HG02642 (cell line): ENCODE measurements at regions not wholly inside any gene's neighbourhood (a gene's known extent, or its start where the extent isn't known, plus 50 kb on each side); places are given as distances from the start of the nearest gene placed in this dataset.

ENCODE experiments used
- ATAC-seq: cut with Tn5 transposase; IDR thresholded peaks from one replicate; pipeline ENCODE4 v1.9.1; 2021; ENCODE audit warnings: mild to moderate bottlenecking; ENCODE audit not compliant: unreplicated experiment, poor library complexity

DNA sequence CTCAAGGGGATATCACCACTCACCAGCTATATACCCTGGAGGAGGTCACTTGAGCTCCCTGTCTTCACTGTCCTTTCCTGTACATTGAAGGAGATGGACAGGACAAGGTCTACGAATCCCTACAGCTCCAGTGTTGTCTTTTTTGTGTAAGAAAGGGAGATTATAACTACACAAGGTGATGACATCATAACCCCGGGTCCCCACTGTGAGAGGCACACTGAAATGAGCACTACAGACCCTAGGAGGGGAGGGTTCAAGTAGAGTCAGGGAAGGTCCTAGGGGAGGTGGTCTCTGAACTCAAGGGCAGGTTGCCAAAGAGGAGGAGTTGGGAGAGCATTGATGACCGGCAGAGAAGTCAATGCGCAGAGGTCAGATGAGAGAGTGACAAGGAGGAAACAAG is 108.3 kb upstream of the SLC14A2 start:
- no peak for ATAC-seq

- ATAC-seq = no peak
Measured at GRCh38 chr18:45509535-45509934, 105.7 kb upstream of the SLC14A2 start.

DNA sequence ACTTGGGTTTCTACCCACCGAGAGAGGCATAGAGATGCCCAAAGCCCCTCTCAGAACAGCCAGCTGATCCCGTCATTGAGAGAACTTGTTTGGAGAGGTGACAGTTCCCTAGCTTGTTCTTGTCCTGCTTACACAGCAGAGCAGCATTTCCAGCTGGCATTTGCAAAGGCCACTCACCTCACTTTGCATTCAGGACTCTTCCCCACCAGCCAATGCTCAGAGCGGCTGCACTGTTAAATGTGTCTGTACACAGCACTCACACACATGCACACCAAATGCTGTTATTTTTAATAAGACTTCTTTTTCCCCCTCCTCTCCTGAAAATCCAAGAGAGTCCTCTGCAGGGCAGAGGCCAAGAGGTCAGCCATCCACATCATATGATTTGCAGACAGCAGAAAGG is 104.6 kb upstream of the SLC14A2 start:
- no peak for ATAC-seq

DNA sequence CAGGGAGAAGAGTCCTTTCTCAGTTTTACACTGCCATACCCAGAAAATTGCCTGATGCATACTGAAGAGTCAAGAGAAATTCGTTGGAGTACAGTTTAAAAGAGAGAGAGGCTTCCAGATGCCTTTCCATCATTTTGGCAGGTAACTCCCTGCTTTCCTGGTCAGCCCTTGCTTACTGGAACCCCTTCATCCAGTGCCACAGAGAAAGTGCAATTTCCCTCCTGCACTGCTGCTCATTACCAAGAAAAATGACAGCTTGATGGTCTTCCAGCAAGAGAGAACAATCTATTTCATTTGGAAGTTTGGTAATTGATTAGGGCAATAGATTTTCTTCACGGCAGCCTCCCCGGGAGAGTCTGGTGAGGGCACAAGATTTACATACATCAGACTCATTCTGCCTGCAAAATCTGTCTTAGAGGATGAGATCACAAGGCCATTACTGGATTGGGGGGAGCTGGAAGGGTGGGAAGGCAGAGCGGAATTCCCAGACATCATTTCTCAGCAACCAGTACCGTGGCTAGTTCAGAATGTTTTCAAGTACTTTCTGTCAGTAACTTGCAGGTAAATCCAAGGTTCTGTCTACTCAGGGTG is 102.8 kb upstream of the SLC14A2 start:
- no peak for ATAC-seq

GRCh38 chr18:45517181-45517741 is 98.0 kb upstream of the SLC14A2 start:
- ATAC-seq = no peak

DNA sequence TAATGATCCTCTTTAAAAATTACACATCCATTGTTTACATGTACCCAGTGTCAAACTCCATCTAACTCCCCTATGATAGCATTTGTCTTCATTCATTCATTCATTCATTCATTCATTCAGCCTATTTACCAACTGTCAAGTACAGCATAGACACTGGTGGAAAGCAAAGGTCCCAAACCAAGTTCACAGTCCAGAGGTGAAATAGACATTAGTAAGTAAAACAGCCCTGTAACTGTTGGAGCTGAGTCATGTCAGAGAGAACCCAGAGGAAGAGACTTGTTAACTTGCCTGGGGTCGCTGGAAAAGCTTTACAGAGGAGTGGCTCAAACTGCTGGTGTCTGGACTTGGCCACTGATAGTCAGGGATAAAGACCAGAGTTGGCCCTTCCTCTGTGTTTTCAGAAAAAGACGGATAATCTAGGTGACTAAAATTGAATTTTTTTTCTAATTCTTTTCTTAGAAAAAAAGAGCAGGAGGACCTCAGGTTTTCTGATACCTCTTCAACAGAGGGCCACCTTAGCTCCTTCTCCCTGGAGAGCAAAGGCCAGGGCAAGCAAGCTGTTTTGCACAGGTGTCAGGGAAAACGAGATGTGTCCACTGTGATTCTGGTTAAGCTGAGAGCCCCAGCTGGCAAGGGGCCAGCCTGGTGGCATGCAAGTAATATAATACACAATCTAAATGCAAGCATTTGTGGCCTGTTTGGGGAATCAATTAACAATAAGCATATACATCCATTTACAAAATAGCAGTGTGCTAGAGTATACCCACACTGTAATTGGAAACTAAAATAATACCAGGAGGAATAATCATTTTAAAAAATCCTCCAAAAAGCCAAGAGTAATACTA is 96.7 kb upstream of the SLC14A2 start:
- ATAC-seq = no peak

DNA sequence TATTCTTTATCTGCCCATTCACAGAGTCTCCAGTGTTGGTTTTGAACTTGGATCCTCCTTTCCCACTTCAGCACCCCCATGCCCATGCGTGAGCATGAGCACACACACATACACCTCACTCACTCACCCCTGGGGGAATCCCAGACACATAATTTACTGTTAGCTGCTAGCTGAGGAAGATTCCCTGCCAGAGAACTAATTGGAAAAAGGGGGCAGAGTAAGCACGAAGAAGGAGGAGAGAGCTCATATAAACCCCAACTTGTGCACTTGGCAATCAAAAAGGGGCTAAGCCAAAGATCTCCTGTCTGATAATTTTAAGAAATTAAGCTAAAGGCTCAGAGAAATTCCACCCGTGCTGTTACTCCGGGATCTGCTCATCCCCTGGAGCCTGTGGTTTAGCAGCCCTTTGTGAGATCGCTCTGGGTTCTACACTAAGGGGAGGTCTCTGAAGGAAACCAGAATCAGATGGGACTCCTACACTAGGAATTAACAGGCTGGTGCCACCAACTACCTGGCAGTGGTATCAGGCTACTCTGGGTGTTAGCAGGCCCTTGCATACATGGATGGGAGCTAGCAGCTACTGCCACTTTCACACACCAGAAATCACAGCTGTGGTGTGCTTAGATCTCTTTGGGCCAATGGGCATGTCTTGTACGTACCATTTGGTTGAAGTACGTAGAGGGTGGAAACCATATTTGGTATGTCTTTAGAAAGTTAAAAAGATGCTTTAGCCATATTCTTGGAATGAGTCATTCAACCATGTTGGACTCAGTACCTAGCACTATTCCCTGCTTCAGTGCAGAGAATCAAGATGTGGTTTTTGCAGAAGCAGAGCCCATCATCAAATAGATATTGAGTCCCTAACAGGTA is 95.6 kb upstream of the SLC14A2 start:
- ATAC-seq = no peak

- ATAC-seq = no peak
Measured at GRCh38 chr18:45521136-45521535, 94.1 kb upstream of the SLC14A2 start.

DNA sequence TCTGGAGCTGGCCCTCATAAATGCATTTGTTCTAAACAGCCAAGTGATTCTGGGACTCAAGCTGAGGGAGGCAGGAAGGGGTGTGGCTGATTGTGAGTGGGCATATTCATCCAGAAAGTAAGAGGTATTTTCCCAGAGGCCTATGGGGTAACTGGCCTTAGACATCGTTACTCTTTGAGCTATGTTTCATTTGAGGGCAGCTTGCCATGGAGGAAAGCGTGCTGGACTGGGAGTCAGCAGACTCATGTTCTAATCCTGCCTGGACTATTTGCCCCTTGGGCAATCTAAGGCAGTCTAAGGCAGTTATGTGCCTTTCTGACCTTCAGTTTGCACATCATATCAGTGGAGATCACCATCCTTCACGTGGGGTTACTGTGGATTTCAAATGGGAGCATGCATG is 93.5 kb upstream of the SLC14A2 start:
- ATAC-seq = no peak

GRCh38 chr18:45522371-45522770 is 92.9 kb upstream of the SLC14A2 start:
- no peak for ATAC-seq

DNA sequence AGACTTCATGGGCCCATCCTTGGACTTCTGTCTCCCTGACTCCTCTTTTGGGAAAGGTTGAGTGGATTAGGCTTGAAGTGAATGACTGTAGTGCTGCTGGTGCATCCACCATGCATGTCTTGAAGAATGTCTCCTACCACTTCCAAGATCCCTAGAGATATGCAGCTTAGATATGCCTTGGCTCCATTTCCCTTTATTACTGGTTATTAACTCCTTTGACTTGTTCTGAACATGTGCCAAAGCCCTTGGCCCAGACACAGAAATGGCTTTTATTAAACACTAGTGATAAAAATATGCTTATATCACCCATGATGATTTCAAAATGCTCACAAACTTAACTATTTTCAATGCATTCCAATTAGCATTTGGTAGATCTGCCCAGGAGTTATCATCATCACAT is 90.0 kb upstream of the SLC14A2 start:
- ATAC-seq = no peak

- no peak for ATAC-seq
Measured at GRCh38 chr18:45526114-45526841, 89.0 kb upstream of the SLC14A2 start.

DNA sequence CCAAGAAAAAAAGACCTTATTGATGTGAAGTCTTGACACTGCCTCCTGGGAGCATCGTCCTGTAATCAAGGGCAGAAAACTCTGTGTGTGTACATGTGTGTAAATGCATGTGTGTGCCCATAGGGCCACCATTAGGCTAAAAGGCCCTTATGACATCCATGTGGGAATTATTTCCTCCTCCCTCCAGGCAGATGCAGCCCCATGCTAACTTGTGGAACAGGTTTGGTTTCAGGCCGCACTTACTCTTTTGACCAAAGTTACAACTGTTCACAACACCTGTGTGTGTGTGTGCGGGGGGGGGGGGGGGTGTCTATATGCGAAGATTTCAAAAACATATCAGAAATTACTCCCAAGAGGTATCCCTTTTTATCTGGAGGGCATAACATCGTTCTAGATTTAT is 87.4 kb upstream of the SLC14A2 start:
- ATAC-seq = no peak

DNA sequence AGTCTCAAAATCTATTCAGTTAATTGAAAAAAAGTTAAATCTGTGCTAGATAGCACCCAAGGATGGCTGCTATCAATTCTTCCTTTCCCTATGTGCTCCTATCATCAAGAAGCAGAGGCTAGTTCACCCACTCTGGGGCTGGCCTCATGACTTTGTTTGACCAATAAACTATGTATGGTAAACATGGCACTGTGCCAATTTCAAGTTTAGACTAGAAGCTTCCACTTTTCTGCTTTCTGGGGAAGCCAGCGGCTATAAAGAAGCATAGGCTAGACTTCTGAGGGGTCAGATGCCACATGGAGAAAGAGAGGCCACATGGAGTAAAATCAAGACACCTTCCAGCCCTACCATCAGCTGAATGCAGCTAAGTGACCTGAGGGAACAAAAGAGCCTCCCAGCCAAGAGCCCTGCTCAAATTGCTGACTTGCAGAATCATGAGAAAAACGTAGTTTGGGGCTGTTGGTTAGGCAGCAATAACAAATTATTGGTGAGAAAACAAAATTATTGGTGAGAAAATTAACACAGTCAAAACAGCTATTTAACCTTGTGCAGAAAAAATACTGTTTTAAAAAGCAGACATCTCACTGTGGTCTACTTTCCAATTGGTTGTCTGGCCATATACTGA is 86.5 kb upstream of the SLC14A2 start:
- no peak for ATAC-seq

DNA sequence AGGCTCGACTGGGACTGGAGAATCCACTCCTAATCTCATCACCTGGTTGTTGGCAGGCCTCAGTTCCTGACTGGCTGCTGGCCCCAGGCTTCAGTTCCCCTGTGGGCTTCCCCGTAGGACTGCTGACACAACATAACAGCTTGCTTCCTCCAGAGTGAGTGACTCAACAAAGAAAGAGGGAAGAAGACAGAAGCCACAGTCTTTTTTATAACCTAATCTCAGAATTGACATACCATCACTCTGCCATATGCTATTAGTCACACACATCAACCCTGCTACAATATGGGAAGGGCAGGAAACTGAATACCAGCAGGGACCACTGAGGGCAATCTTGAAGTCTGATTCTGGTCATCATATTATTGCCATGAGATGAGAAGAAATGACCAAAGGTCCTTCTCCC is 76.8 kb upstream of the SLC14A2 start:
- no peak for ATAC-seq

DNA sequence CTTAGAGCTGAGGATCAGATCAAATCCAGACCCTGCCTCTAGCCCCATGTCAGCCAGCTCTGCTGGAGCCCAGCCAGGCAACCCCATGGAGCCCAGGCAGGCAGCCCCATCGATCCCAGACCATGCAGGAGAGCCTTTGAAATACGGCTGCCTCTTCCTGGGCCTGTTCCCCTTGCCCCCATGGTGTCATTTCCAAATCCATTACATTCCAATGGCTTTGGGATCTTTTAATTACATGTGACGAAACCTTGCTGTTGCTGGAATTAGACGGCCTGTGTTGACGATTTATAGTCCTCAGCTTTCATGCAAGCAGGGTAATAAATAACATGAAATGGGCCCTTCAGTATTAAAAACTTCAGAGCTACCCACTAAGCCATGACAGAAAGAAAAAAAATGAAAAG is 75.8 kb upstream of the SLC14A2 start:
- ATAC-seq = no peak

GRCh38 chr18:45540125-45540524 is 75.2 kb upstream of the SLC14A2 start:
- ATAC-seq = no peak

GRCh38 chr18:45541421-45541820 is 73.9 kb upstream of the SLC14A2 start:
- no peak for ATAC-seq

DNA sequence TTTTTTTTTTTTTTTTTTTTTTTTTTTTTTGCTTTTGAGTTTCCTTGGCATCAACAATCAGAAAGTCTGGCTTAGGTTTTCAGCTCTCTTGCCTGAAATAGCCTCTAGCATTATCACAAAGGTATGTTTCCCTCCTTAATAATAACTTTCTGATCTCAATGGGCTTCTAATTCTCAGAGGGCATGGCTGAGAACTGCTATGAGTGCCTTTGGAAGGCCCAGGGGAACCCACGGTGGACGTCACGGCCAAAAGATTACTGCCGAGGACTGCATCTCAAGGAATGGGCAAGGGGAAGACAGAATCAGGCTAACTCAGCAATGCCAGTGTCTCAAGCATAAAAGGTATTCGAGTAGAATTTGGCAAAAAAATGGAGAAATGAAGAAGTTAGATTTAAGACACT is 73.2 kb upstream of the SLC14A2 start:
- no peak for ATAC-seq

DNA sequence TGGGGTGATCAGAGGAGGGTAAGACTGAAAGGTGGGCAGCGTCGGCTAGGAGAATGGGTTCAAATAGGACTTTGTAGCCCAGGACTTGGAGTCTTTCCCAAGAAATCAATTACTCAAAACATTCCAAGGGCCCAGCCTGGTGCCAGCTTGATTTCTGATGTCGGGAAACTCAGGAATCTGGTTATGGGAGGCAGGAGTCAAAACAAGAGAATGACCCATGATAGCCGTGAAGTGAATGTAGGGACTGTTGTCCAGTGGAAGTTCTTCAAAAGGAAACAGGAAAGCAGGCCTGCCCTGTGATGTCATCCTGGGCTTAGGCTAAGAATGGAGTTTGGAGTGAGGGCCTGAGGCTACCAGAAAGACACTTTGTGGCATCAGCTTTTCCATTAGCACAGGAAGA is 67.4 kb upstream of the SLC14A2 start:
- no peak for ATAC-seq
